GM21367 (cell line): ENCODE measurements at regions not wholly inside any gene's neighbourhood (a gene's known extent, or its start where the extent isn't known, plus 50 kb on each side); places are given as distances from the start of the nearest gene placed in this dataset.

Experiments
- ATAC-seq: cut with Tn5 transposase; IDR thresholded peaks from one replicate; pipeline ENCODE4 v1.9.1; 2021; ENCODE audit not compliant: unreplicated experiment

- ATAC-seq: no peak
These were observed 539.2 kb downstream of the HTR7 start for GRCh38 chr10:90318659-90319058.

GRCh38 chr10:90319188-90319914 is 538.5 kb downstream of the HTR7 start:
- peak; percentile 77 for ATAC-seq

- no peak for ATAC-seq
These were observed 536.6 kb downstream of the HTR7 start for GRCh38 chr10:90321132-90321816.

GRCh38 chr10:90326498-90327267 is 531.2 kb downstream of the HTR7 start:
- no peak for ATAC-seq

- ATAC-seq: no peak
These were observed 530.2 kb downstream of the HTR7 start for GRCh38 chr10:90327611-90328010.

GRCh38 chr10:90328459-90328858 is 529.4 kb downstream of the HTR7 start:
- ATAC-seq: no peak

- ATAC-seq: no peak
These were observed 528.9 kb downstream of the HTR7 start for GRCh38 chr10:90328896-90329295.

GRCh38 chr10:90337316-90337715 is 520.5 kb downstream of the HTR7 start:
- ATAC-seq: no peak

GRCh38 chr10:90342480-90342879 is 515.4 kb downstream of the HTR7 start:
- no peak for ATAC-seq

GRCh38 chr10:90344226-90344625 is 513.6 kb downstream of the HTR7 start:
- no peak for ATAC-seq

GRCh38 chr10:90347239-90347638 is 510.6 kb downstream of the HTR7 start:
- no peak for ATAC-seq

- no peak for ATAC-seq
These were observed 507.7 kb downstream of the HTR7 start for GRCh38 chr10:90350122-90350521.

- no peak for ATAC-seq
These were observed 505.6 kb downstream of the HTR7 start for GRCh38 chr10:90352288-90352687.

GRCh38 chr10:90354914-90355313 is 502.9 kb downstream of the HTR7 start:
- no peak for ATAC-seq

- no peak for ATAC-seq
These were observed 493.9 kb downstream of the HTR7 start for GRCh38 chr10:90363799-90364483.

GRCh38 chr10:90372451-90372850 is 485.4 kb downstream of the HTR7 start:
- ATAC-seq: no peak

- ATAC-seq: no peak
These were observed 483.9 kb downstream of the HTR7 start for GRCh38 chr10:90373911-90374310.

GRCh38 chr10:90378524-90379076 is 479.2 kb downstream of the HTR7 start:
- no peak for ATAC-seq

GRCh38 chr10:90381468-90381867 is 476.4 kb downstream of the HTR7 start:
- no peak for ATAC-seq

GRCh38 chr10:90389876-90390275 is 468.0 kb downstream of the HTR7 start:
- no peak for ATAC-seq

GRCh38 chr10:90394311-90394710 is 463.5 kb downstream of the HTR7 start:
- no peak for ATAC-seq
